OCI-LY1 (cell line): ENCODE measurements at regions not wholly inside any gene's neighbourhood (a gene's known extent, or its start where the extent isn't known, plus 50 kb on each side); places are given as distances from the start of the nearest gene placed in this dataset.

Experiments
- H2AFZ ChIP-seq: fragments of 200-600 bp; sonication (generic), shearing (Covaris generic); 2 replicates; pipeline ENCODE4 v1.6.0; 2014; ENCODE audit warnings: antibody characterized with exemption, mild to moderate bottlenecking, low read length
- H3F3A ChIP-seq: fragments of 200-600 bp; sonication (generic), shearing (Covaris generic); 2 replicates; pipeline ENCODE4 v1.6.0; 2014; ENCODE audit warnings: mild to moderate bottlenecking, antibody characterized with exemption, low read length, moderate library complexity; ENCODE audit not compliant: insufficient read depth
- H3K27ac ChIP-seq: fragments of 200-600 bp; sonication (generic); 2 replicates; pipeline ENCODE4 v1.5.1; 2014; ENCODE audit warnings: low read length, mixed run types, mild to moderate bottlenecking, low read depth; ENCODE audit not compliant: poor library complexity, severe bottlenecking
- H3K27me3 ChIP-seq: fragments of 200-600 bp; sonication (generic); 2 replicates; pipeline ENCODE4 v1.6.0; 2014; ENCODE audit warnings: antibody characterized with exemption, mild to moderate bottlenecking, low read length, moderate library complexity; ENCODE audit not compliant: insufficient read depth
- H3K36me3 ChIP-seq: fragments of 200-600 bp; sonication (generic); 2 replicates; pipeline ENCODE4 v1.6.1; 2014; ENCODE audit warnings: mild to moderate bottlenecking, antibody characterized with exemption, low read length, moderate library complexity, mixed read lengths; ENCODE audit not compliant: insufficient read depth
- H3K4me1 ChIP-seq: fragments of 200-600 bp; sonication (generic); 2 replicates; pipeline ENCODE4 v1.5.1; 2014; ENCODE audit warnings: mild to moderate bottlenecking, low read length, moderate library complexity; ENCODE audit not compliant: insufficient read depth, severe bottlenecking
- H3K4me2 ChIP-seq: fragments of 200-600 bp; sonication (generic), shearing (Covaris generic); 2 replicates; pipeline ENCODE4 v1.6.1; 2014; ENCODE audit warnings: low read length
- H3K4me3 ChIP-seq: fragments of 200-600 bp; sonication (generic); 2 replicates; pipeline ENCODE4 v1.5.1; 2014; ENCODE audit warnings: low read length, low read depth, mild to moderate bottlenecking, mixed read lengths; ENCODE audit not compliant: poor library complexity, severe bottlenecking
- H3K79me2 ChIP-seq: fragments of 200-600 bp; shearing (Covaris generic); 2 replicates; pipeline ENCODE4 v1.6.1; 2016; ENCODE audit warnings: mixed run types, low read length, mixed read lengths; ENCODE audit not compliant: insufficient read depth
- H3K9ac ChIP-seq: fragments of 200-600 bp; sonication (generic), shearing (Covaris generic); 2 replicates; pipeline ENCODE4 v1.6.1; 2014; ENCODE audit warnings: mild to moderate bottlenecking, low read length, mixed read lengths
- H3K9me2 ChIP-seq: fragments of 200-600 bp; sonication (generic), shearing (Covaris generic); 2 replicates; pipeline ENCODE4 v1.6.1; 2014; ENCODE audit warnings: low read depth, mild to moderate bottlenecking, low read length, mixed read lengths
- H3K9me3 ChIP-seq: fragments of 200-600 bp; shearing (Covaris generic); 2 replicates; pipeline ENCODE4 v1.6.1; 2014; ENCODE audit warnings: low read length, mixed read lengths
- H4K20me1 ChIP-seq: fragments of 200-600 bp; sonication (generic), shearing (Covaris generic); 2 replicates; pipeline ENCODE4 v1.6.0; 2016; ENCODE audit warnings: mild to moderate bottlenecking, low read length; ENCODE audit not compliant: insufficient read depth
- CTCF ChIP-seq: fragments of 200-600 bp; sonication (generic), shearing (Covaris generic); IDR thresholded peaks from 2 replicates; pipeline ENCODE4 v1.5.1; 2017; ENCODE audit warnings: mild to moderate bottlenecking, antibody characterized with exemption, low read length, moderate library complexity, mixed read lengths
- EZH2 ChIP-seq: fragments of 200-600 bp; sonication (generic), shearing (Covaris generic); IDR thresholded peaks from 2 replicates; pipeline ENCODE4 v1.8.0; 2017; ENCODE audit warnings: borderline replicate concordance, mixed run types, mild to moderate bottlenecking, antibody characterized with exemption, low read length, moderate library complexity, mixed read lengths

- H3K27me3 ChIP-seq = no peaks in the 10 kb centered on the region
- no peak overlapping the region for H3K4me2 ChIP-seq
- H3K27ac ChIP-seq = no peak overlapping the region
- no peaks in the 10 kb centered on the region for H3F3A ChIP-seq
- H2AFZ ChIP-seq = no peak overlapping the region
- no peaks in the 10 kb centered on the region for H3K9me3 ChIP-seq
- H3K9me2 ChIP-seq = no peaks in the 10 kb centered on the region
- no peak overlapping the region for H3K9ac ChIP-seq
- no peak overlapping the region for H3K4me3 ChIP-seq
- H3K36me3 ChIP-seq = no peaks in the 10 kb centered on the region
- H3K79me2 ChIP-seq = no peaks in the 10 kb centered on the region
- no peaks in the 10 kb centered on the region for H4K20me1 ChIP-seq
- no peak for TF ChIP-seq EZH2
- TF ChIP-seq CTCF = no peak
- peaks cover 42% of the 10 kb centered on the region for H3K4me1 ChIP-seq
These were observed 803.2 kb upstream of the POU3F3 start for GRCh38 chr2:104050656-104051242.

GRCh38 chr2:104051766-104052165 lies 802.1 kb upstream of the POU3F3 start:
- no peak overlapping the region for H3K27ac ChIP-seq
- no peak overlapping the region for H3K4me3 ChIP-seq
- no peak overlapping the region for H3K9ac ChIP-seq
- no peaks in the 10 kb centered on the region for H3K27me3 ChIP-seq
- H3K9me2 ChIP-seq = no peaks in the 10 kb centered on the region
- H3K4me1 ChIP-seq = peaks cover 32% of the 10 kb centered on the region
- H3K79me2 ChIP-seq = no peaks in the 10 kb centered on the region
- H3K9me3 ChIP-seq = no peaks in the 10 kb centered on the region
- no peak overlapping the region for H2AFZ ChIP-seq
- TF ChIP-seq CTCF (no peak), EZH2 (no peak)
- no peaks in the 10 kb centered on the region for H3F3A ChIP-seq
- H4K20me1 ChIP-seq = no peaks in the 10 kb centered on the region
- no peaks in the 10 kb centered on the region for H3K36me3 ChIP-seq
- no peak overlapping the region for H3K4me2 ChIP-seq

DNA sequence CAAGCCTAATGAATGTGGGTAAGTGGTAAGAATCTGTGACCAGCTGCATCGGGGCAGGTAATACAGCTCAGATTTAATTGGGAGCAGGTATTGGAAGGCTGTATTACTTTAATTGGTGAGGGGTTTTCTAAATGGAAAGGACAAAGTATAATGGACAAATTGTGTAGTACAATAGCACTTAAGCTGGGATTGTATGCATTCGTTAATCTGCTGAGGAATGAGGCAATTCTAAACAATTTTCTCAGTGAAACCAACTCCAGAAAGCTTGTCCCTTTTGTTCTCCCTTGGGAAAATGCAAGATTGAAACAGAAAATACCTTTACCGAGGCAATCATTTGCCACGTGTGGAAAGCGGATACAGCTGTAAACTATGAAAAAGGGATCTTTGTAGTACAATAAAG lies 801.6 kb upstream of the POU3F3 start:
- no peaks in the 10 kb centered on the region for H3K9me3 ChIP-seq
- H3K9ac ChIP-seq = no peak overlapping the region
- no peaks in the 10 kb centered on the region for H4K20me1 ChIP-seq
- H3K27ac ChIP-seq = no peak overlapping the region
- no peak overlapping the region for H2AFZ ChIP-seq
- H3K36me3 ChIP-seq = no peaks in the 10 kb centered on the region
- TF ChIP-seq CTCF (no peak), EZH2 (no peak)
- no peaks in the 10 kb centered on the region for H3K27me3 ChIP-seq
- no peaks in the 10 kb centered on the region for H3F3A ChIP-seq
- H3K9me2 ChIP-seq = no peaks in the 10 kb centered on the region
- H3K4me1 ChIP-seq = peaks cover 26% of the 10 kb centered on the region
- H3K79me2 ChIP-seq = no peaks in the 10 kb centered on the region
- H3K4me3 ChIP-seq = no peak overlapping the region
- no peak overlapping the region for H3K4me2 ChIP-seq
